Lung microvascular endothelial cell (primary cell): ENCODE measurements at regions not wholly inside any gene's neighbourhood (a gene's known extent, or its start where the extent isn't known, plus 50 kb on each side); places are given as distances from the start of the nearest gene placed in this dataset.
A peak's percentile ranks its signal among the peaks of the same experiment; 100 is the strongest.
"Not testable (repeated sequence)": the region's sequence is repeated elsewhere in the genome, so short reads cannot be mapped to it uniquely, and the experiment has no call there.

Source experiments
- DNase-seq, 2 donors: peaks; one replicate each; pipeline versions ENCODE4 v3.0.0 to v3.0.0-alpha.2; 2010; ENCODE audit warnings: low read depth in 2 of 2

DNA sequence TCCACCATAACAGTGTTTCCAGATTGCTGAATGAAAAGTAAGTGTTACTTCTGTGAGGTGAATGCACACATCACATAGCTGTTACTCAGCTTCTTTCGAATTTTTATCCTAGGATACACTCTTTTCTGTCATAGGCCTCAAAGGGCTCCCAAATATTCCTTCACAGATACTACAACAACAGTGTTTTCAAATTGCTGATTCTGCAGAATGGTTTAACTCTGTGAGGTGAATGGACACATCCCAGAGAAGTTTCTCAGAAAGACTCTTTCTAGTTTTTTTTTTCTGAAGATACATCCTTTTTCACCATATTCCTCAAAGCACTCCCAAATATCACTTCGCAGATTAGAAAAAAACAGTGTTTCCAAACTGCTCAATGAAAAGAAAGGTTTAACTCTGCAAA is 221.1 kb downstream of the OR4A5 start:
- no peak for DNase-seq

DNA sequence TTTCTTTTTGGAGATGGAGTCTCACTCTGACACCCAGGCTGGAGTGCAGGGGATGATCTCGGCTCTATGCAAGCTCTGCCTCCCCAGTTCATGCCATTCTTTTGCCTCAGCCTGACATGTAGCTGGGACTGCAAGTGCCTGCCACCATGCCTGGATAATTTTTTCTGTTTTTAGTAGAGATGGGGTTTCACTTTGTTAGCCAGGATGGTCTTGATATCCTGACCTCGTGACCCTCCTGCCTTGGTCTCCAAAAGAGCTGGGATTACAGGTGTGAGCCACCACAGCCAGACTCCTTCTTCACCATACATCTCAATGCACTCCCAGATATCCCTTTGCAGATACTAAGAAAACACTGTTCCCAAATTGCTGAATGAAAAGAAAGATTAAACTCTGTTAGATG is 224.3 kb downstream of the OR4A5 start:
- DNase-seq = peak in 1 of 2 donors; percentile 2

DNA sequence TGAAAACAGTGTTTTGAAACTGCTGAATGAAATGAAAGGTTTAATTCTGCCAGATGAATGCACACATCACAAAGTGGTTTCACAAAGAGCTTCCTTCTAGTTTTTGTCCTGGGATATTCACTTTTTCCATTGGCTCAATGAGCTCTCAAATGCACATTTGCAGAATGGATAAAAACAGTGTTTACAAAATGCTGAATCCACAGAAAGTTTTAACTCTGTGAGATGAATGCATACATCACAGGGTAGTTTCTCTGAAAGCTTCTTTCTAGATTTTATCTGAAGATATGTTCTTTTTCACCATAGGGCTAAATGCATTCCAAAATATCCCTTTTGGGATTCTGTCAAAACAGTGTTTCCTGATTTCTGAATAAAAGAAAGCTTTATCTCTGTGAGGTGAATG is 237.6 kb downstream of the OR4A5 start:
- DNase-seq = no peak

- DNase-seq = no peak
These were observed 239.8 kb downstream of the OR4A5 start for GRCh38 chr11:54946424-54946823.

DNA sequence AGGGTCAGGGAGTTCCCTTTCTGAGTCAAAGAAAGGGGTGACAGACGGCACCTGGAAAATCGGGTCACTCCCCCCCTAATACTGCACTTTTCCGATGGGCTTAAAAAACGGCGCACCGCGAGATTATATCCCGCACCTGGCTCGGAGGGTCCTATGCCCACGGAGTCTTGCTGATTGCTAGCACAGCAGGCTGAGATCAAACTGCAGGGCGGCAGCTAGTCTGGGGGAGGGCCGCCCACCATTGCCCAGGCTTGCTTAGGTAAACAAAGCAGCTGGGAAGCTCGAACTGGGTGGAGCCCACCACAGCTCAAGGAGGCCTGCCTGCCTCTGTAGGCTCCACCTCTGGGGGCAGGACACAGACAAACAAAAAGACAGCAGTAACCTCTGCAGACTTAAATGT is 240.5 kb downstream of the OR4A5 start:
- not testable (repeated sequence) for DNase-seq

DNA sequence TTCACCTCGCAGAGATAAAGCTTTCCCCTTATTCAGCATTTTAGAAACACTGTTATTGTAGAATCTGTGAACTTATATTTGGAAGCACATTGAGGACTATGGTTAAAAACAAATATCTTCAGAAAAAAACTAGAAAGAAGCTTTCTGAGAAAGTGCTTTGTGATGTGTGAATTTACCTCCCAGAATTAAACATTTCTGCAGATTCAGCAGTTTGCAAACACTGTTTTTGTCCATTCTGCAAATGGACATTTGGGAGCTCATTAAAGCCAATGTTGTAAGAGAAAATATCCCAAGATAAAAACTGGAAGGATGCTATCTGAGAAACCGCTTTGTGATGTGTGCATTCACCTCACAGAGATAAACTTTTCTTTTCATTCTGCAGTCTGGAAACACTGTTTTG is 272.7 kb downstream of the OR4A5 start:
- DNase-seq = no peak

DNA sequence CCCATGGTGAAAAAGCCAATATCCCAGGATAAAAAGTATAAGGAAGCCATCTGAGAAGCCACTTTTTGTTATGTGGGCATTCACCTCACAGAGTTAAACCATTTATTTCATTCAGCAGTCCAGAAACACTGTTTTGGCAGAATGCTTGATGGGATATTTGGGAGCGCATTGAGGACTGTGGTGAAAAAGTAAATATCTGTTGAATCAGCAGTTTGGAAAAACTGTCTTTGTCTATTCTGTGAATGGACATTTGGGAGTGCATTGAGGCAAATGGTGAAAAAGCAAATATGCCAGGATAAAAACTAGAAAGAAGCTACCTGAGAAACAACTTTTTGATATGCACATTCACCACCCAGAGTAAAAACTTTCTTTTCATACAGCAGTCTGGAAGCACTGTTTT is 276.2 kb upstream of the TRIM48 start:
- no peak for DNase-seq

GRCh38 chr11:55028837-55029236 is 233.1 kb upstream of the TRIM48 start:
- DNase-seq = not testable (repeated sequence)

GRCh38 chr11:55054723-55055122 is 207.2 kb upstream of the TRIM48 start:
- DNase-seq = no peak

DNA sequence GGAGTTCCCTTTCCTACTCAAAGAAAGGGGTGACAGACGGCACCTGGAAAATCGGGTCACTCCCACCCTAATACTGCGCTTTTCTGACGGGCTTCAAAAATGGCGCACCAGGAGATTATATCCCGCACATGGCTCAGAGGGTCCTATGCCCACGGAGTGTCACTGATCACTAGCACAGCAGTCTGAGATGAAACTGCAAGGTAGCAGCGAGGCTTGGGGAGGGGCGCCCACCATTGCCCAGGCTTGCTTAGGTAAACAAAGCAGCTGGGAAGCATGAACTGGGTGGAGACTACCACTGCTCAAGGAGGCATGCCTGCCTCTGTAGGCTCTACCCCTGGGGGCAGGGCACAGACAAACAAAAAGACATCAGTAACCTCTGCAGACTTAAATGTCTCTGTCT is 177.4 kb upstream of the TRIM48 start:
- not testable (repeated sequence) for DNase-seq

- no peak for DNase-seq
These were observed 155.6 kb upstream of the TRIM48 start for GRCh38 chr11:55106391-55106790.
